HG03571 (cell line): ENCODE measurements at regions not wholly inside any gene's neighbourhood (a gene's known extent, or its start where the extent isn't known, plus 50 kb on each side); places are given as distances from the start of the nearest gene placed in this dataset.

ENCODE experiments used
- ATAC-seq: cut with Tn5 transposase; IDR thresholded peaks from one replicate; pipeline ENCODE4 v1.9.1; 2021; ENCODE audit not compliant: unreplicated experiment

DNA sequence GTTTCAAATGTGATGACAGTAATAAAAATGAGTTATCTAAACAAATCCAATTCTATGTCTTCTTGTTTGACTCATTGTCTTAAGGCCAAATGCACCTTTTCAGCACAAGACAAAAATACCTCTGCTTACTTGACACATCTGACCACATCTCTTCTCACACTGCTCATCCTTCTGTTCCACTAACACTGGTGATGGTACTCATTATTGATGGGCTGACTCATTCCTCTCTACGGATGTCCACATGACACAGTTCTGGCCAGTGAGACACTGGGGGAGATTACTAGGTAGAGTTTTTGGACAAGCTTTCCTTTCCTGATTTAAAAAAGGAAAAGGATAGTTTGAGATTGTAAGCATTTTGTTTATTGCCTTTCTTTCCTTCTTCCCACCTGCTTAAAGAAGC lies 410.6 kb upstream of the THRB start:
- ATAC-seq = no peak

DNA sequence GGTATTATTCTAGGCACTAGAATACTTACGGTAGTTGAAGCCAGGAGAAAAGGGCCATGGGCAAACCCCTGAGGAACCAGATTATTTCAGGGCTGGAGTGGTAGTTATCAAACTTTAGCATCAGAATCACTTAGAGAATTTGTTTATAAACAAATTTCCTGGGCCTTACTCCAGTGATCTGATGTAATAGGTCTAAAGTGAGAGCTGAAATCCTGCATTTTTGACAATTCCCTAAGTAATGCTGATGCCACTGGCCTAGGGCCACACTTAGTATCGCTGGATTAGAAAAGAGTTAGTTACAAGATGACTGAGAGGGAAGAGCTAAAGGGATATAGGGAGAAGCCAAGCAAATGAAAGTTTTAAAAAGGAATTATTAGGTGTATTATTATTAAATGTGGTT lies 412.5 kb upstream of the THRB start:
- ATAC-seq = no peak

- no peak for ATAC-seq
Measured at GRCh38 chr3:24911076-24911475, 416.4 kb upstream of the THRB start.

DNA sequence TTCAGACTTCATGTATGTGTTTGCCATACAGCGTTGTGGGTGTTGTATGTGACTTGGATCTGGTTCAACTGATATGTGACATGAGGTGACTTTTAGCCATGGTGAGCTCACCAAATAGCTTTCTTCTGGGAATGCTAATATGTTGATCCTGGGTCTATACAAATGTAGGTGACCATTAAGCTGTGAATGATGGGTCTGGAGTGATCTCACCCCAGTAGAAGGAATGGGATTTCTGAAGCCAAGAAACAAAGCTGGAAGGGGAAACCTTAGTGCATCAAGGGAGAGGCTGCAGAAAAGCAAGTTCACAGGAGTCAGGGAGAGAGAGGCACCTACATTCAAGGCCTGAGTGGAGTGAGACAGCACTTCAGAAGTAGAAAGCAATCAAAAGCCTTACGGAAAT lies 421.0 kb upstream of the THRB start:
- no peak for ATAC-seq

DNA sequence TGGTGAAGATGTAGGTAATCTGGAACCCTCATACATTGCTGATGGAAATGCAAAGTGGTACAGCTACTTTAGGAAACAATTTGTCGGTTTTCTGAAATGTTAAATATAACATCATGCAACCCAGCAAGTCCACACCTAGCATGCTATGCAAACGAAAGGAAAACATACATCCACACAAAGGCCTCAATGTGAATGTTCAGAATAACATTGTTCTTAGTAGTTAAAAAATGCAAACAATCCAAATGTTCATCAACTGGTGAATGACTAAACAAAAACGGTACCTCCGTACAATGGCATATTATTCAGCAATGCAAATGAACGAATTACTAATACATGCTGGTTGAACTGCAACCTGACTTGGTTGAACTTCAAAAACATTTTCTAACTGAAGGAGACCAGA lies 423.3 kb upstream of the THRB start:
- no peak for ATAC-seq

DNA sequence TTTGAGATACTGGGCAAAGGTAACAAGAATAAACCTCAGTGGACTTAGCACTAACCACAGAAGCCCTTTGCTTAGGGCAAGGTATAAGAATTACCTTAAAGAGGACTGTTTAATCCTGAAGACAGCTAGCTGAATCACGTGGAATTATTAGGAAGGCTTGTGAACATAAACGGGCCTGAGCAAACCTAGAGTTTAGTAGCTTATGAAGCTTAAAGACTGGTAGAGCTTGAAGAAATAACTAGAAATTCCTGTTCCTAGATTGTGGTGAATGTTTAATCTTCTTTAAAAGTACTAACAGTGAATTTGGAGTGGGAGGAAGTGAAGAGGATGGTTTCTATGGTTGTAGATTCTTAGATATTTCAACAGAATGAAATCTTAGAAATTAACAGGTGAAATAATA lies 428.9 kb upstream of the THRB start:
- no peak for ATAC-seq

DNA sequence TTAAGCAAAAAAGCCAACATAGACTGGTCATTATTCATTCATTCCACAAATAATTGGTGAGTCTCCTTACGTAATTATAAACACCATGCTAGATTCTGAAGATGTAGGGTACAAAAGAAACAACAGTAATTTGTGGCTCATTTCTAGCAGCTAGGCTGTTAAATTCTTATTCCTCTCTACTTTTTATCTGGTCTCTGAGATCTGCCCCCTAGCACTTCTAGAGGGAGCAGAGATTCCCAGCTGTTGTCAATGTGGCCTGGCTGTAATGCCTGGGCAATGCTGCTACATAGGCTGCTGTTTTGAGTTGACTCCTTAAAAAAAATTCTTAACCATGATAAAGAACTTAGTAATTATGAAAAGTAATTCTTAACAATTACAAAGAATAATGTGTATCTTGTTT lies 434.9 kb upstream of the THRB start:
- no peak for ATAC-seq

- no peak for ATAC-seq
Measured at GRCh38 chr3:24933401-24933800, 438.8 kb upstream of the THRB start.

- no peak for ATAC-seq
Measured at GRCh38 chr3:24936574-24936973, 441.9 kb upstream of the THRB start.

DNA sequence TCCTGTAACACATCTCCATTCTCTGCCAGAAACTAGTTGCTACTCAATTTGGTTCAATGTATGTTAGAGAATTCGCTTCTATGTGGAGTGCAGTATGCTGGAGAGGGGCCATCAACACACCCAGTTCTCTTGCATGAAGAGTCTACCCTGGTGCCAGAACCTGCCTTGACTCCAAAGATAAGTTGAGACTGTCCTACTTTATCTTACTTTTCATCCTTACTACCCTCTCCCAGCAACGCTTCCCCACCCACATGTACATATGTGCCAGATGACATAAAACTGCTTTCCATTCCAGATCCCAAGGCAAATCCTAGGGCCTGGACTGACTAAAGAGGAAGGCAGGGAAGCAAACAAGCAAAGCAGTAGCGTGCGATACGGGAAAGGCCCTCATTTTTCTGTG lies 442.6 kb upstream of the THRB start:
- no peak for ATAC-seq

- no peak for ATAC-seq
Measured at GRCh38 chr3:24937780-24938179, 443.1 kb upstream of the THRB start.

DNA sequence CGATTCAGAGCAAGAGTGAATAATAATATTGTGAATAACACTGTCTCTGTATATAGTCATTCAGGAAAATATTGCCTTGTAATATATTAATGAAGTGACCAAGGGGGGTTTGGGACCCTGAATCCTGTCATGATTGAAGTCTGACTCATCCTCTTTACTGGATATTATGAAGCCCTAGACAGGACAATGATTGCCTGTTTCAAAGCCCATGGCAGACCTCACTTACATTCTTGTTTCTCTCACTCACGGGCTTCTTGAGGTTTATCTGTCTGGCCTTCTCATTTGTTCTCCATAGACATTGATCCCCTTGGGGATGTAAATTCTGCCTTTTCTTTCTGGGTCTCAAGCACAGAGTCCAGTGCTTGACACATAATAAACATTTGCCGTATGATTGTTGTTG lies 449.3 kb upstream of the THRB start:
- ATAC-seq = no peak

DNA sequence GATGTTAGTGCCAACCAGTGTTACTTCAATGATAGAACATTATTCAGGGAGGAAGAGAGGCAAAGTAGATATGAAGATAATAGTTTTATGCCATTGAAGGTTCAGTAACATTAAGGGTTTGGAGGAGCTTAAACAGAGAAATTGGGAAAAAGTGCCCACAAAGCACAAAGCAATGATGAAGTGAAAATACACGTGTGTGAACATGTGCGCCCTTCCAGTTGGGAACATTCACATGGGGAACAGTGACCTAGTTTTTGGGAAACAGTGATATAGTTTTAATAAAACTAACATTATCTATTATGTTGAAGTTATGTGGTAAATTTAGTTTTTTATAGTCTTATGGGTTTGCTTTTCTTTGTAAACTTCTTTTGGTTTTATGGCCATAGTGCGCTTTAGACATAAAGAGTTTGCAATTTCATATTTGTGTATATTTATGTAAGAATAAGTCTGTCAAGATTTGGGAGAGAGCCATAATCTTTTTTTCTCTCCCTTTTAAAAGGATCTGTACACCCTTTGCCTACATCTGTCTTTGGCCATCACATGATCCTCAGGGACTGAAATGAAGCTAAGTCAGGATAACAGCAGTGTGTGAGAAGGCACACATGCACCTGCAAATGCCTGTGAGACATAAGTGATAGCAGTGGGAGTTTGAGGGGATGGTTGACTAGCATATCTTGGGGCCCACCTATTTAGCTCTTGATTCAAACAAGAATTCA lies 450.3 kb upstream of the THRB start:
- no peak for ATAC-seq

GRCh38 chr3:24945563-24945962 lies 450.9 kb upstream of the THRB start:
- ATAC-seq = no peak

- ATAC-seq = no peak
Measured at GRCh38 chr3:24947103-24947502, 452.5 kb upstream of the THRB start.

GRCh38 chr3:24951180-24951579 lies 456.5 kb upstream of the THRB start:
- ATAC-seq = no peak

DNA sequence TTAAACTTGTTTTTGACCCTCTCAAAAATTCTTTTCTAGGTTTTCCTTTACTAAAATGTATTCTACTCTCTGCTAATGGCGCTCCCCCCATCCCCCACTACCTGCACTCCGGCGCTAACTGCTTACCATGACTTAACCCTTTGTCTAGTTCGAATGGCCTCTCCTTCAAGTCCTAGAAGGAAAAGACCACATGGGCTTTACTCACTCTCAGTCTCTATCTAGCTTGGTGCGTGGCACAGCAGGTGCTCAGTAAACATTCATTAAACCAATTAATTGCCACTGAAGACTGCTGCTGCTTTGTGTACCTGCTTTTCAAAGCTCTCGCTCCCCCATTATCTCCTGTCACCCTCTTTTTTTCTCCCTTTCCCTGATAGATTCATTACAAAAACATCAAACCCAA lies 457.7 kb upstream of the THRB start:
- ATAC-seq = no peak

- no peak for ATAC-seq
Measured at GRCh38 chr3:24953060-24953771, 458.6 kb upstream of the THRB start.

- no peak for ATAC-seq
Measured at GRCh38 chr3:24956613-24957012, 462.0 kb upstream of the THRB start.

GRCh38 chr3:24958271-24958670 lies 463.6 kb upstream of the THRB start:
- no peak for ATAC-seq

- no peak for ATAC-seq
Measured at GRCh38 chr3:24958910-24959447, 464.3 kb upstream of the THRB start.

DNA sequence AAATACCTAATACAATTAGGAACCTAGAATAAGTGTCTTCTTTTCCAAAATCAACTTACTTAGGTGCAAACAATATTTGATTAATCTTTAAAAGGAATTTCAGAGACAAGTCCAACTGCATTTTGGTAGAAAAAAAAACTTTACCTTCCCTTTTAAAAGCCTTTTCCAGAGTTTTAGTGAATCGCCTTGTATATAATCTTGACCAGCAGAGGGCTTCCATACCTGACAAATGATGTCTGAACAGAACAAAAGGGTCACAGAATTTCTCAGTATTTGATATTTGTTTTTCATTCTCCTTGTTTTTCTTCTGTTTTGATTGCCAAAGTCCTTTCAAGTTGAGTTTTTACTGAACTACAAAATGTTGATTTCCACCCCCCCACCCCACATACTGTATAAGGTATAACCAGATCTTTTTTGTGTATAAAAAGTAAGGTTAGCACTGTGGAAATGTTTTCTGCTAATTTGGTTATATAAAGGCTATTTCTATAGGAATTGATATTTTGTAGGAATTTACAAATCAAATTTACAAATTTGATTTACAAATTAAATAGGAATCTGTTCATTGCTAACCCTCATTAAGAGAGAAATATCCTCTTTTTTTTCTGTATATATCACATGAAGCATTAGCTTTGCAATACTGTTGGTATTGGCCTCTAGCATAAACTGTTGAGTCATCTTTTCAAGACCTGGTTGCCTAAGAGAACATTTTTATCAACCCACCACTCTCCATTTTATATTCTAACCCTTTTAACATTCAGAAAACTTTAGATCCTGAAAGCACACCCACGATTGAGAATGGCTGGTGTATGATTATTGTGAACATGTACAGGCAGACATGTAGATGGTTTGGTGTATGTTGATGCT lies 464.1 kb upstream of the RARB start:
- no peak for ATAC-seq
